GM18909 (cell line): ENCODE measurements at regions not wholly inside any gene's neighbourhood (a gene's known extent, or its start where the extent isn't known, plus 50 kb on each side); places are given as distances from the start of the nearest gene placed in this dataset.
"Not testable (repeated sequence)": the region's sequence is repeated elsewhere in the genome, so short reads cannot be mapped to it uniquely, and the experiment has no call there.

Source experiments
- ATAC-seq: cut with Tn5 transposase; IDR thresholded peaks from one replicate; pipeline ENCODE4 v1.9.1; 2021; ENCODE audit warnings: mild to moderate bottlenecking; ENCODE audit not compliant: unreplicated experiment, poor library complexity

GRCh38 chr10:45564303-45564959, 108.1 kb downstream of the ZFAND4 start:
- ATAC-seq = no peak

- ATAC-seq = no peak
Observed at GRCh38 chr10:45561952-45562351, 110.6 kb downstream of the ZFAND4 start.

GRCh38 chr10:45560262-45560661, 112.3 kb downstream of the ZFAND4 start:
- ATAC-seq = no peak

GRCh38 chr10:45558425-45558824, 114.1 kb downstream of the ZFAND4 start:
- ATAC-seq = no peak

GRCh38 chr10:45557275-45557905, 115.2 kb downstream of the ZFAND4 start:
- ATAC-seq = peak; percentile 53

- ATAC-seq = no peak
Observed at GRCh38 chr10:45555795-45556194, 116.8 kb downstream of the ZFAND4 start.

- not testable (repeated sequence) for ATAC-seq
Observed at GRCh38 chr10:45555332-45555731, 117.2 kb downstream of the ZFAND4 start.

- ATAC-seq = no peak
Observed at GRCh38 chr10:45553613-45554012, 119.0 kb downstream of the ZFAND4 start.

- ATAC-seq = no peak
Observed at GRCh38 chr10:45553155-45553554, 119.4 kb downstream of the ZFAND4 start.

GRCh38 chr10:45552476-45552875, 120.1 kb downstream of the ZFAND4 start:
- ATAC-seq = no peak

- no peak for ATAC-seq
Observed at GRCh38 chr10:45550903-45551786, 121.4 kb downstream of the ZFAND4 start.

GRCh38 chr10:45548068-45548467, 124.5 kb downstream of the ZFAND4 start:
- no peak for ATAC-seq

GRCh38 chr10:45547207-45547606, 125.4 kb downstream of the ZFAND4 start:
- no peak for ATAC-seq

- ATAC-seq = no peak
Observed at GRCh38 chr10:45545150-45545549, 127.4 kb downstream of the ZFAND4 start.

- no peak for ATAC-seq
Observed at GRCh38 chr10:45544191-45544590, 128.4 kb downstream of the ZFAND4 start.

GRCh38 chr10:45541032-45541431, 131.5 kb downstream of the ZFAND4 start:
- ATAC-seq = not testable (repeated sequence)

- ATAC-seq = not testable (repeated sequence)
Observed at GRCh38 chr10:45540589-45540988, 132.0 kb downstream of the ZFAND4 start.

GRCh38 chr10:45539569-45539968, 133.0 kb downstream of the ZFAND4 start:
- ATAC-seq = not testable (repeated sequence)

GRCh38 chr10:45534572-45534971, 138.0 kb downstream of the ZFAND4 start:
- ATAC-seq = no peak

GRCh38 chr10:45532480-45532879, 140.1 kb downstream of the ZFAND4 start:
- no peak for ATAC-seq

GRCh38 chr10:45526309-45526905, 146.2 kb downstream of the ZFAND4 start:
- no peak for ATAC-seq
